T47D (cell line): ENCODE measurements at regions not wholly inside any gene's neighbourhood (a gene's known extent, or its start where the extent isn't known, plus 50 kb on each side); places are given as distances from the start of the nearest gene placed in this dataset.
"Not testable (repeated sequence)": the region's sequence is repeated elsewhere in the genome, so short reads cannot be mapped to it uniquely, and the experiment has no call there.

Experiments
- DNase-seq, 2 experiments: peaks; one replicate each; pipeline versions ENCODE4 v3.0.0 to v3.0.0-alpha.2; 2011 to 2012; ENCODE audit warnings: low read depth in 1 of 2, low spot score in 1 of 2
- JUND ChIP-seq: IDR thresholded peaks from 2 replicates; pipeline ENCODE4 v1.6.1; 2012; ENCODE audit warnings: low read depth
- in situ Hi-C: cut with HindIII; loops from 2 replicates; pipeline ENCODE4 v1.10.0; 2016; ENCODE audit warnings: low sequenced_read_pairs, low pct_unique_long_range_greater_than_20kb

- no peak for TF ChIP-seq JUND
- DNase-seq: no peak
- in situ Hi-C loops: no loop called here
Measured at GRCh38 chr10:2898509-2898860, 168.9 kb upstream of the PFKP start.

GRCh38 chr10:2897619-2898508 is 169.5 kb upstream of the PFKP start:
- in situ Hi-C loops: no loop called here
- no peak for DNase-seq

GRCh38 chr10:2896334-2896733 is 171.0 kb upstream of the PFKP start:
- DNase-seq, in situ Hi-C loops: not testable (repeated sequence)

More at GRCh38 chr10:2897619-2898508, 169.5 kb upstream of the PFKP start:
- TF ChIP-seq JUND: no peak

- no peak for TF ChIP-seq JUND
- DNase-seq: no peak
- in situ Hi-C loops: no loop called here
Measured at GRCh38 chr10:2895594-2896196, 171.7 kb upstream of the PFKP start.

- no peak for DNase-seq
- TF ChIP-seq JUND: no peak
- in situ Hi-C loops: no loop called here
Measured at GRCh38 chr10:2893991-2894390, 173.4 kb upstream of the PFKP start.

- in situ Hi-C loops: no loop called here
- no peak for TF ChIP-seq JUND
- DNase-seq: no peak
Measured at GRCh38 chr10:2893158-2893845, 174.0 kb upstream of the PFKP start.

- no peak for DNase-seq
- in situ Hi-C loops: no loop called here
- TF ChIP-seq JUND: no peak
Measured at GRCh38 chr10:2891770-2892124, 175.6 kb upstream of the PFKP start.

- no peak for DNase-seq
- in situ Hi-C loops: no loop called here
Measured at GRCh38 chr10:2891073-2891769, 176.1 kb upstream of the PFKP start.

GRCh38 chr10:2890093-2890492 is 177.3 kb upstream of the PFKP start:
- no peak for DNase-seq
- no peak for TF ChIP-seq JUND
- in situ Hi-C loops: no loop called here

More at GRCh38 chr10:2891073-2891769, 176.1 kb upstream of the PFKP start:
- no peak for TF ChIP-seq JUND

- no peak for TF ChIP-seq JUND
- DNase-seq: no peak
- in situ Hi-C loops: no loop called here
Measured at GRCh38 chr10:2888403-2889004, 178.8 kb upstream of the PFKP start.

GRCh38 chr10:2887391-2888070 is 179.8 kb upstream of the PFKP start:
- no peak for DNase-seq
- in situ Hi-C loops: no loop called here
- TF ChIP-seq JUND: no peak

- no peak for DNase-seq
- in situ Hi-C loops: no loop called here
- no peak for TF ChIP-seq JUND
Measured at GRCh38 chr10:2886662-2887061, 180.7 kb upstream of the PFKP start.
